K562 (cell line): ENCODE measurements at regions not wholly inside any gene's neighbourhood (a gene's known extent, or its start where the extent isn't known, plus 50 kb on each side); places are given as distances from the start of the nearest gene placed in this dataset.

Experiments
- ATAC-seq: fragments of 200-7000 bp; cut with Tn5 transposase; 3 replicates; pipeline ENCODE4 v1.9.1; 2020; ENCODE audit warnings: moderate library complexity
- BruUV-seq: library from RNA; stranded (reverse); fragments of 400-500 nt; replicated peaks from 2 replicates; lab custom pipeline; 2021; lab: Mats Ljungman, UMichigan
- CTCF ChIA-PET: fragments of 300-600 bp; formaldehyde crosslinking; extraction: SDS; loops from one replicate; lab custom pipeline; 2021; ENCODE audit warnings: low intra/inter-chr PET ratio; lab: Yijun Ruan, JAX
- POLR2A ChIA-PET: fragments of 300-600, 350-650 bp; sonication (Branson Sonifier 250); formaldehyde crosslinking; extraction: SDS; loops from one replicate; lab custom pipeline; 2021; ENCODE audit warnings: antibody characterized with exemption, inconsistent platforms; lab: Yijun Ruan, JAX
- DNase-seq, 4 experiments: peaks; one replicate each; pipeline versions ENCODE4 v3.0.0 to v3.0.0-alpha.2; 2011 to 2018; ENCODE audit warnings: low spot score in 3 of 4, mixed read lengths in 3 of 4; ENCODE audit errors: extremely low read depth in 1 of 4
- FAIRE-seq: peaks from 2 replicates; lab custom pipeline; 2011; peaks lifted over from hg19 to GRCh38; lab: Jason Lieb, UNC
- H2AFZ ChIP-seq: 2 replicates; pipeline ENCODE4 v1.6.0; 2011; ENCODE audit warnings: low read depth, low read length, control low read depth, inconsistent platforms
- H3K27ac ChIP-seq: fragments of 200-600 bp; 3 replicates; pipeline ENCODE4 v1.8.0; 2011; ENCODE audit warnings: low read depth, mild to moderate bottlenecking, control low read depth, inconsistent platforms, low read length, moderate library complexity, mixed read lengths; ENCODE audit errors: extremely low read depth
- H3K27me3 ChIP-seq, 2 experiments: fragments of 300-600 bp in 1 of 2; 2 replicates in 1 of 2; 3 replicates in 1 of 2; pipeline versions ENCODE4 v1.6.0 to v1.8.0; 2011; ENCODE audit warnings: inconsistent platforms in 2 of 2, low read length in 2 of 2, mild to moderate bottlenecking in 1 of 2, mixed read lengths in 1 of 2, moderate library complexity in 1 of 2; ENCODE audit not compliant: control insufficient read depth in 2 of 2, insufficient read depth in 2 of 2
- H3K36me3 ChIP-seq: fragments of 300-600 bp; 3 replicates; pipeline ENCODE4 v1.8.0; 2011; ENCODE audit warnings: mild to moderate bottlenecking, low read length, inconsistent platforms; ENCODE audit not compliant: control insufficient read depth, insufficient read depth
- H3K4me1 ChIP-seq, 2 experiments: fragments of 200-600 bp in 1 of 2; replicated peaks in 1 of 2; 2 replicates in 1 of 2; 3 replicates in 1 of 2; pipeline versions ENCODE4 v1.5.1 to v1.8.0; 2011; ENCODE audit warnings: inconsistent platforms in 2 of 2, low read length in 2 of 2, mild to moderate bottlenecking in 1 of 2, mixed read lengths in 1 of 2, moderate library complexity in 1 of 2; ENCODE audit not compliant: control insufficient read depth in 2 of 2, insufficient read depth in 2 of 2
- H3K4me2 ChIP-seq: 2 replicates; pipeline ENCODE4 v1.6.1; 2011; ENCODE audit warnings: low read length, control low read depth, inconsistent platforms, mixed read lengths; ENCODE audit not compliant: insufficient read depth
- H3K4me3 ChIP-seq: fragments of 200-600 bp; sonication (generic), shearing (Covaris generic); 2 replicates; pipeline ENCODE4 v1.5.1; 2016; ENCODE audit warnings: control low read depth, inconsistent platforms
- H3K79me2 ChIP-seq: fragments of 200-600 bp; 3 replicates; pipeline ENCODE4 v1.8.0; 2011; ENCODE audit warnings: low read length, inconsistent platforms; ENCODE audit not compliant: control insufficient read depth, insufficient read depth
- H3K9ac ChIP-seq, 2 experiments: 2 replicates each; pipeline versions ENCODE4 v1.6.0 to v1.6.1; 2011; ENCODE audit warnings: low read depth in 2 of 2, low read length in 2 of 2, control low read depth in 1 of 2, inconsistent platforms in 1 of 2, mild to moderate bottlenecking in 1 of 2, mixed read lengths in 1 of 2; ENCODE audit not compliant: insufficient read depth in 1 of 2
- H3K9me1 ChIP-seq: one replicate; pipeline ENCODE4 v1.6.0; 2011; ENCODE audit warnings: inconsistent platforms, mild to moderate bottlenecking, low read length, moderate library complexity; ENCODE audit not compliant: control insufficient read depth, insufficient read depth
- H3K9me3 ChIP-seq: replicated peaks from 2 replicates; pipeline ENCODE4 v1.5.1; 2011; ENCODE audit warnings: low read depth, low read length, inconsistent platforms; ENCODE audit not compliant: control insufficient read depth, insufficient read depth
- H4K20me1 ChIP-seq: replicated peaks from 2 replicates; pipeline ENCODE4 v1.6.1; 2011; ENCODE audit warnings: low read length, inconsistent platforms, mixed read lengths; ENCODE audit not compliant: control insufficient read depth, insufficient read depth
- BACH1 ChIP-seq: fragments of 200-800 bp; sonication (Bioruptor generic); IDR thresholded peaks from 2 replicates; pipeline ENCODE4 v1.6.1; 2016; ENCODE audit warnings: missing genetic modification characterization, missing compliant biosample characterization
- CSDE1 ChIP-seq, 2 experiments: fragments of 450-650 bp; IDR thresholded peaks; 2 replicates each; pipeline ENCODE4 v1.6.1; 2016; ENCODE audit warnings: mild to moderate bottlenecking in 1 of 2
- DLX4 ChIP-seq: fragments of 250-450 bp; sonication (Bioruptor Pico); IDR thresholded peaks from 2 replicates; pipeline ENCODE4 v1.6.1; 2021; ENCODE audit warnings: mild to moderate bottlenecking
- MLLT1 ChIP-seq, 2 experiments: fragments of 450-650 bp; IDR thresholded peaks; 2 replicates each; pipeline ENCODE4 v1.6.1; 2016
- SAFB ChIP-seq: fragments of 200-400 bp; formaldehyde crosslinking; IDR thresholded peaks from 2 replicates; pipeline ENCODE4 v1.6.1; 2017; ENCODE audit warnings: low read depth, low read length, borderline replicate concordance
- TRIM28 ChIP-seq: fragments of 450-650 bp; IDR thresholded peaks from 2 replicates; pipeline ENCODE4 v1.6.1; 2017
- VEZF1 ChIP-seq: fragments of 200-800 bp; sonication (Bioruptor generic); IDR thresholded peaks from 2 replicates; pipeline ENCODE4 v1.6.1; 2017; ENCODE audit warnings: missing genetic modification characterization, missing compliant biosample characterization
- YY1 ChIP-seq, 3 experiments: IDR thresholded peaks; 2 replicates each; pipeline ENCODE4 v1.6.1; 2011; ENCODE audit warnings: low read length in 2 of 3, mild to moderate bottlenecking in 2 of 3, moderate library complexity in 2 of 3, borderline replicate concordance in 1 of 3, control low read depth in 1 of 3, low read depth in 1 of 3; ENCODE audit not compliant: insufficient read depth in 3 of 3, insufficient replicate concordance in 2 of 3, control insufficient read depth in 1 of 3, insufficient read length in 1 of 3; ENCODE audit errors: extremely low read depth in 1 of 3
- ZNF134 ChIP-seq: fragments of 250-450 bp; sonication (Bioruptor Pico); conservative IDR thresholded peaks from 2 replicates; pipeline ENCODE4 v1.4.0; 2020
- WGBS: fragments of 100-300 bp; shearing (Covaris generic); methylation state at CpG from one replicate; pipeline ENCODE4 v1.1.6; 2016; ENCODE audit warnings: low coverage, mixed read lengths; ENCODE audit not compliant: insufficient coverage; ENCODE audit errors: missing lambda C conversion rate; 5-methylcytosine and 5-hydroxymethylcytosine counted together
- in situ Hi-C: fragments of 300-500 bp; cut with MboI; formaldehyde crosslinking; loops from 4 replicates; pipeline ENCODE4 v1.15.0; 2018; ENCODE audit warnings: inconsistent platforms, mixed read lengths
- intact Hi-C: fragments of 100-400 bp; cut with micrococcal nuclease; formaldehyde crosslinking; loops from 2 replicates; pipeline ENCODE4 v1.14.2; 2022
- TF ChIP-seq, protein P1 (sequence below): IDR thresholded peaks from 2 replicates; pipeline ENCODE4 v1.6.1; 2016; ENCODE audit warnings: missing genetic modification characterization, missing compliant biosample characterization

DNA sequence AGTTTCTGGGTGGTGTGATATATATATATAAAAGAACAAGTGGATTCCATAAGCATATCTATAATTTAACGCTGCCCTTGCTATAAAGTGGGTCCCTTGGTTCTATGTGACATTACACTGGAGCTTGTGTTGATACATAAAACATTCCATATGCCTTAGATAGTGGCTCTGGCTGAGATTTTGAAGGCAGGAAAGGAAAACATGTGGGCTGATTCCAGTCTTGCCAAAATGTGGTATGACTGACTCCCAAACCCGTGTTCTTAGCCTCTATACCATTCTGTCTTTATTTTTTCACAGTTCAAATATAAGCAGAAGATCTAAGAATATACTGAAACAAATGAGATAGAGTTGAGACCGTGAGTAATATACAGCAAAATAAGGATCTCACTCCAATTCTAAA lies 522.8 kb upstream of the LRRC4C start:
- intact Hi-C loops (no loop called here), in situ Hi-C loops (no loop called here)
- H3K4me1 ChIP-seq: no peaks in the 10 kb centered on the region
- H3K9ac ChIP-seq: no peak overlapping the region
- H3K79me2 ChIP-seq: no peaks in the 10 kb centered on the region
- FAIRE-seq: no peak
- ChIA-PET POLR2A (no interaction called here), CTCF (no interaction called here)
- no peak overlapping the region for H3K4me3 ChIP-seq
- no peak for ATAC-seq
- no peak for DNase-seq
- no peaks in the 10 kb centered on the region for H3K9me1 ChIP-seq
- H3K27ac ChIP-seq: no peak overlapping the region
- WGBS: 3% methylated on average over 3 of the region's 3 CpGs
- no TSS peak for BruUV-seq
- no peaks in the 10 kb centered on the region for H3K9me3 ChIP-seq
- no peaks in the 10 kb centered on the region for H4K20me1 ChIP-seq
- no peak overlapping the region for H2AFZ ChIP-seq
- no peak overlapping the region for H3K4me2 ChIP-seq
- no peaks in the 10 kb centered on the region for H3K27me3 ChIP-seq
- no peak for TF ChIP-seq ZNF134 (CRISPR knock-in tag)
- no peak for TF ChIP-seq YY1 (IDR thresholded peaks at IDR 0.05; ENCODE audit: borderline replicate concordance in 1 of 3, control insufficient read depth in 1 of 3, extremely low read depth in 1 of 3, insufficient read depth in 3 of 3, insufficient read length in 1 of 3, insufficient replicate concordance in 2 of 3, low read depth in 1 of 3, low read length in 2 of 3)
- TF ChIP-seq, protein P1, sequence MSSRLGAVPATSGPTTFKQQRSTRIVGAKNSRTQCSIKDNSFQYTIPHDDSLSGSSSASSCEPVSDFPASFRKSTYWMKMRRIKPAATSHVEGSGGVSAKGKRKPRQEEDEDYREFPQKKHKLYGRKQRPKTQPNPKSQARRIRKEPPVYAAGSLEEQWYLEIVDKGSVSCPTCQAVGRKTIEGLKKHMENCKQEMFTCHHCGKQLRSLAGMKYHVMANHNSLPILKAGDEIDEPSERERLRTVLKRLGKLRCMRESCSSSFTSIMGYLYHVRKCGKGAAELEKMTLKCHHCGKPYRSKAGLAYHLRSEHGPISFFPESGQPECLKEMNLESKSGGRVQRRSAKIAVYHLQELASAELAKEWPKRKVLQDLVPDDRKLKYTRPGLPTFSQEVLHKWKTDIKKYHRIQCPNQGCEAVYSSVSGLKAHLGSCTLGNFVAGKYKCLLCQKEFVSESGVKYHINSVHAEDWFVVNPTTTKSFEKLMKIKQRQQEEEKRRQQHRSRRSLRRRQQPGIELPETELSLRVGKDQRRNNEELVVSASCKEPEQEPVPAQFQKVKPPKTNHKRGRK (tag): no peak
- TF ChIP-seq MLLT1 (IDR thresholded peaks at IDR 0.05): no peak
- no peak for TF ChIP-seq TRIM28
- TF ChIP-seq VEZF1 (CRISPR knock-in tag): no peak
- TF ChIP-seq SAFB: no peak
- no peak for TF ChIP-seq BACH1 (tag)
- no peak for TF ChIP-seq CSDE1 (IDR thresholded peaks at IDR 0.05)
- TF ChIP-seq DLX4 (CRISPR knock-in tag): no peak
- H3K36me3 ChIP-seq: no peaks in the 10 kb centered on the region
